HG03196 (cell line): ENCODE measurements at regions not wholly inside any gene's neighbourhood (a gene's known extent, or its start where the extent isn't known, plus 50 kb on each side); places are given as distances from the start of the nearest gene placed in this dataset.

Experiments used
- ATAC-seq: cut with Tn5 transposase; IDR thresholded peaks from one replicate; pipeline ENCODE4 v1.9.1; 2021; ENCODE audit not compliant: unreplicated experiment

- peak; percentile 93 for ATAC-seq
Observed at GRCh38 chr2:41736105-41736567, 311.7 kb upstream of the PKDCC start.

GRCh38 chr2:41736586-41736985, 311.2 kb upstream of the PKDCC start:
- ATAC-seq, result peak; percentile 45

GRCh38 chr2:41737888-41738287, 309.9 kb upstream of the PKDCC start:
- ATAC-seq, result no peak

- peak; percentile 94 for ATAC-seq
Observed at GRCh38 chr2:41741951-41742595, 305.7 kb upstream of the PKDCC start.

- ATAC-seq, result no peak
Observed at GRCh38 chr2:41743324-41743723, 304.5 kb upstream of the PKDCC start.

- no peak for ATAC-seq
Observed at GRCh38 chr2:41750829-41751228, 297.0 kb upstream of the PKDCC start.

GRCh38 chr2:41759880-41760279, 287.9 kb upstream of the PKDCC start:
- no peak for ATAC-seq

- ATAC-seq, result no peak
Observed at GRCh38 chr2:41763141-41763540, 284.7 kb upstream of the PKDCC start.

- ATAC-seq, result no peak
Observed at GRCh38 chr2:41764131-41764530, 283.7 kb upstream of the PKDCC start.

GRCh38 chr2:41764919-41765318, 282.9 kb upstream of the PKDCC start:
- ATAC-seq, result no peak

GRCh38 chr2:41768310-41768709, 279.5 kb upstream of the PKDCC start:
- ATAC-seq, result no peak

- ATAC-seq, result no peak
Observed at GRCh38 chr2:41771710-41772109, 276.1 kb upstream of the PKDCC start.

- ATAC-seq, result no peak
Observed at GRCh38 chr2:41772697-41773096, 275.1 kb upstream of the PKDCC start.

- no peak for ATAC-seq
Observed at GRCh38 chr2:41774011-41774605, 273.7 kb upstream of the PKDCC start.

- no peak for ATAC-seq
Observed at GRCh38 chr2:41775366-41776025, 272.3 kb upstream of the PKDCC start.

- ATAC-seq, result no peak
Observed at GRCh38 chr2:41779888-41780287, 267.9 kb upstream of the PKDCC start.

GRCh38 chr2:41782306-41783158, 265.3 kb upstream of the PKDCC start:
- ATAC-seq, result no peak

- ATAC-seq, result no peak
Observed at GRCh38 chr2:41784496-41784895, 263.3 kb upstream of the PKDCC start.

GRCh38 chr2:41785251-41786022, 262.4 kb upstream of the PKDCC start:
- no peak for ATAC-seq

GRCh38 chr2:41791523-41791922, 256.3 kb upstream of the PKDCC start:
- no peak for ATAC-seq

- ATAC-seq, result no peak
Observed at GRCh38 chr2:41803361-41803760, 244.5 kb upstream of the PKDCC start.
